Type B pancreatic cell (in vitro differentiated cells): ENCODE measurements at regions not wholly inside any gene's neighbourhood (a gene's known extent, or its start where the extent isn't known, plus 50 kb on each side); places are given as distances from the start of the nearest gene placed in this dataset.
"Not testable (repeated sequence)": the region's sequence is repeated elsewhere in the genome, so short reads cannot be mapped to it uniquely, and the experiment has no call there.

ENCODE experiments used
- DNase-seq: peaks from one replicate; pipeline ENCODE4 v3.0.0; 2021; ENCODE audit warnings: mixed read lengths; ENCODE audit not compliant: unreplicated experiment; ENCODE audit errors: extremely low spot score
- H3K27ac Mint-ChIP-seq: 2 replicates; pipeline ENCODE4 v1.8.0; 2021; ENCODE audit warnings: mild to moderate bottlenecking, mixed read lengths
- H3K27me3 Mint-ChIP-seq: 2 replicates; pipeline ENCODE4 v1.8.0; 2021; ENCODE audit warnings: mixed read lengths
- H3K36me3 Mint-ChIP-seq: 2 replicates; pipeline ENCODE4 v1.8.0; 2021; ENCODE audit warnings: mixed read lengths
- H3K4me1 Mint-ChIP-seq: one replicate; pipeline ENCODE4 v1.8.0; 2021; ENCODE audit warnings: mixed read lengths; ENCODE audit not compliant: unreplicated experiment
- H3K4me3 Mint-ChIP-seq: 2 replicates; pipeline ENCODE4 v1.8.0; 2021; ENCODE audit warnings: mild to moderate bottlenecking, mixed read lengths
- H3K9me3 Mint-ChIP-seq: 2 replicates; pipeline ENCODE4 v1.8.0; 2021; ENCODE audit warnings: mixed read lengths
- TF ChIP-seq, protein P1 (sequence below): fragments of 200-600 bp; sonication (generic); conservative IDR thresholded peaks from 2 replicates; pipeline ENCODE4 v1.5.0; 2021; ENCODE audit warnings: antibody characterized with exemption, mild to moderate bottlenecking

DNA sequence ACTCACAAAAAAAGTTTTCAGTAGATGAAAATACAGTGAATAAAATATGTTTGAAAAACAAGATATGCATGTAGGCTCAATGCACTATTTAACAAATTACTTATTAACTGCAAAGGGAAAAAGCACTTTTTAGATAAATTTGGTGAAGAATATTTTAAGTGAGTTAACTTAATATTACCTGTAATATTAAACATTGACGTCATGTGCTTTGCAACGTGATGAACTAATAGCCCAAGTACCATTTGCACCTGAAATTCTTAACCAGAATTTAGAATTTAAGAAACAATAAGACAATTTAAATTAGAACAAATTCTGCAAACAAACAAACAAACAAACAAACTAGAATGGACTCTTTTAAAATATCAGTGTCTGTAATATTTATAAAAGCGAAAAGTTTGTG, 659.0 kb upstream of the NOVA1 start:
- Mint-ChIP-seq H3K4me1 (no peaks in the 10 kb centered on the region), H3K27me3 (no peaks in the 10 kb centered on the region), H3K36me3 (no peaks in the 10 kb centered on the region), H3K9me3 (no peaks in the 10 kb centered on the region), H3K27ac (no peak overlapping the region), H3K4me3 (no peak overlapping the region)
- TF ChIP-seq, protein P1, sequence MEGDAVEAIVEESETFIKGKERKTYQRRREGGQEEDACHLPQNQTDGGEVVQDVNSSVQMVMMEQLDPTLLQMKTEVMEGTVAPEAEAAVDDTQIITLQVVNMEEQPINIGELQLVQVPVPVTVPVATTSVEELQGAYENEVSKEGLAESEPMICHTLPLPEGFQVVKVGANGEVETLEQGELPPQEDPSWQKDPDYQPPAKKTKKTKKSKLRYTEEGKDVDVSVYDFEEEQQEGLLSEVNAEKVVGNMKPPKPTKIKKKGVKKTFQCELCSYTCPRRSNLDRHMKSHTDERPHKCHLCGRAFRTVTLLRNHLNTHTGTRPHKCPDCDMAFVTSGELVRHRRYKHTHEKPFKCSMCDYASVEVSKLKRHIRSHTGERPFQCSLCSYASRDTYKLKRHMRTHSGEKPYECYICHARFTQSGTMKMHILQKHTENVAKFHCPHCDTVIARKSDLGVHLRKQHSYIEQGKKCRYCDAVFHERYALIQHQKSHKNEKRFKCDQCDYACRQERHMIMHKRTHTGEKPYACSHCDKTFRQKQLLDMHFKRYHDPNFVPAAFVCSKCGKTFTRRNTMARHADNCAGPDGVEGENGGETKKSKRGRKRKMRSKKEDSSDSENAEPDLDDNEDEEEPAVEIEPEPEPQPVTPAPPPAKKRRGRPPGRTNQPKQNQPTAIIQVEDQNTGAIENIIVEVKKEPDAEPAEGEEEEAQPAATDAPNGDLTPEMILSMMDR = no peak
- DNase-seq = no peak

DNA sequence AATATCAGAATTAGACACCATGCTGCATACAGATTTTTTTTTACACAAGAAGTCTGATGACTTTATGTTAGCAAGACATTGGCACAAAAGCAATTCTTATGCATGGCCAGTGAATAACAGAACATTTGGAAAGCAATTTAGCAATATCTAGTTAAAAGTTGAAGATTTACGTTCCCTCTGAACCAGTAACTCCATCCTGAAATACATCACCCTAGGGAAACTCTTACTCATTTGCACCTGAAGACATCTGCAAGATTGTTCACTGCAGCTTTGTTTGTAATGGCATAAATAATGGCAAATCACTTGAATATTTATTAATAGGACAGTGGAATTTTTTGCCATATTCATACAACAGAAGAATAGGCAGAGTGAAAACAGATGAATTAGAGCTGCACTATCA, 670.0 kb upstream of the NOVA1 start:
- Mint-ChIP-seq H3K36me3 (no peaks in the 10 kb centered on the region), H3K27me3 (no peaks in the 10 kb centered on the region), H3K9me3 (peaks cover under 1% of the 10 kb centered on the region), H3K27ac (no peak overlapping the region), H3K4me1 (no peaks in the 10 kb centered on the region), H3K4me3 (no peak overlapping the region)
- no peak for DNase-seq
- TF ChIP-seq, protein P1 = no peak

DNA sequence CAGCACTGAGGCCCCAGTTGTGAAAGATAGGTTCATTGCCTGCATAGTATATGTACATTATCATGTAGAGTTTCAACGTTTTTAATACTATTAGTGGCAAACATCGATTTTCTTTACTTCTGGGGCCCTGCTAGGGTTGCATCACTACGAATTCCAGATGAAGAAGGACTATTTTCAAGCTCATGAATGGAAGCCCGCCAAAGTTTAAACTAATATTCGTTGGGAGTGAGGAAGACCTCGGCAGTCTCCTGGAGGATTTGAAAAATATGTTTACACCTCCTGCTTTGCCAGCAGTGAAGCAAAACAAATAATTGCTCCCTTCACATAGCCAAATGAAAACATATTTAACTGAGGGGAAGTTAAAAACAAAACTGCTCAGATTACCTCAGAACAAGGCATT, 672.9 kb upstream of the NOVA1 start:
- no peak for DNase-seq
- Mint-ChIP-seq H3K9me3 (no peaks in the 10 kb centered on the region), H3K4me3 (no peak overlapping the region), H3K4me1 (no peaks in the 10 kb centered on the region), H3K36me3 (no peaks in the 10 kb centered on the region), H3K27ac (no peak overlapping the region), H3K27me3 (no peaks in the 10 kb centered on the region)
- TF ChIP-seq, protein P1 = no peak

DNA sequence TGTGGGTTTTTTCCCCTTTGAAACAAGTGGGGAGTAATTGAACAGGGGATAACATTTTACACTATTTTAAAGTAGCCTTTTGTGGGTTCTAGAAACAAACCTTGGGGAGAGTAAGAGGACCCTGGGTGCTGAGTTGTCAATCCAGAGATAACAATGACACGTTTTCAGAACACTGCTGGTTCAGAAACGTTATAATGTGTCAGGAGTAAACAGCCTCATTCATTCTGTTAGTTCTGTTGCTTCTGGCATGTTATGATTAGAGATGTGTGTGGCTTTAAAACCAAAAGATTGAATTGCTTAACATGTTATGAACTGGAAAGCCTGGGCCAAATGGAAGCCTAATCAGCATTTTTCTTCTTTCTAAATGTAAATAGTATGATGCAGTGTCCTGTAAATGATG, 680.5 kb upstream of the NOVA1 start:
- TF ChIP-seq, protein P1 = no peak
- Mint-ChIP-seq H3K27me3 (no peaks in the 10 kb centered on the region), H3K4me3 (no peak overlapping the region), H3K36me3 (no peaks in the 10 kb centered on the region), H3K4me1 (no peaks in the 10 kb centered on the region), H3K9me3 (no peaks in the 10 kb centered on the region), H3K27ac (no peak overlapping the region)
- DNase-seq = no peak

DNA sequence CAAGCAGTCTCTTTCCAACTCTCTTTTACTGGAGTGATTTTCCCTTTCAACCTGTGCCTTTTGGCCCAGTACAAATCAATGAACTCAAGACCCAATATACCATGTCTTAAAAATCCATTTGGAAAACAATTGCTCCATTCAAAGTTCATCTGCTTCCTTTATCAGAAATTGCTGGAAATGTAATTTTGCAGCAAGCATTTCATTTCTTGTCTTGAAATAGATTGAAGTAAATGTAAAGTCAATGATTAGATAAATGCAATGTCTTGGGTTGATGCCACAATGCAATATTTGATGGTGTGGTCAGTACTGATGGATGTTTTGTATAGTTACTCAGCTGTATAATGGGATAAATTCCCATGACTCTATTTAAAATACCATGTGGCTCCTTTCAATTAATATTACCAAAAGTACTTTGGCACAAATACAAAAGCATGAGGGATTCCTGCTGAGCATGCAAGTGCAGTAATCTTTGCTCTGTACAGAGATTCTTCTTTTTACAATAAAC, 707.7 kb upstream of the NOVA1 start:
- no peaks in the 10 kb centered on the region for H3K36me3 Mint-ChIP-seq
- TF ChIP-seq, protein P1 = no peak
- no peak for DNase-seq
- H3K9me3 Mint-ChIP-seq = peaks cover 7% of the 10 kb centered on the region
- H3K4me3 Mint-ChIP-seq = no peak overlapping the region
- H3K4me1 Mint-ChIP-seq = no peaks in the 10 kb centered on the region
- no peaks in the 10 kb centered on the region for H3K27me3 Mint-ChIP-seq
- H3K27ac Mint-ChIP-seq = no peak overlapping the region

DNA sequence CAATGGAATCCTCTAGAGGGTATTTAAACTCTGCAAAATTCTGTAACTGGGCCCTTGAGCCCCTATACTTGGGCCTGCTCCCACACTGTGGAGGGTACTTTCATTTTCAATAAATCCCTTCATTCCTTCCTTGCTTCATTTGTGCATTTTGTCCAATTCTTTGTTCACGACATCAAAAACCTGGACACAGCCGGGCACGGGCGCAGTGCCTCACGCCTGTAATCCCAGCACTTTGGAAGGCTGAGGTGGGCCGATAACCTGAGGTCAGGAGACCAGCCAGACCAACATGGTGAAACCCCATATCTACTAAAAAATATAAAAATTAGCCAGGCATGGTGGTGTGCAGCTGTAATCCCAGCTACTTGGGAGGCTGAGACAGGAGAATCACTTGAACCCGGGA, 714.9 kb upstream of the NOVA1 start:
- DNase-seq, H3K36me3 Mint-ChIP-seq: not testable (repeated sequence)

More for the DNA sequence above, 714.9 kb upstream of the NOVA1 start:
- not testable (repeated sequence) for H3K27me3 Mint-ChIP-seq, H3K9me3 Mint-ChIP-seq, H3K4me3 Mint-ChIP-seq, H3K4me1 Mint-ChIP-seq, H3K27ac Mint-ChIP-seq
